MM.1S (cell line): ENCODE measurements at regions not wholly inside any gene's neighbourhood (a gene's known extent, or its start where the extent isn't known, plus 50 kb on each side); places are given as distances from the start of the nearest gene placed in this dataset.

Experiments
- DNase-seq: peaks from one replicate; pipeline ENCODE4 v3.0.0-alpha.2; 2015
- H2AFZ ChIP-seq: fragments of 300-600 bp; sonication (generic); 2 replicates; pipeline ENCODE4 v1.6.0; 2016; ENCODE audit warnings: antibody characterized with exemption, low read length
- H3F3A ChIP-seq: fragments of 300-600 bp; sonication (generic); 2 replicates; pipeline ENCODE4 v1.6.1; 2016; ENCODE audit warnings: mild to moderate bottlenecking, antibody characterized with exemption, low read length, moderate library complexity, mixed read lengths; ENCODE audit not compliant: insufficient read depth
- H3K27ac ChIP-seq: fragments of 300-600 bp; sonication (generic); 2 replicates; pipeline ENCODE4 v1.5.1; 2016; ENCODE audit warnings: mild to moderate bottlenecking, low read length
- H3K27me3 ChIP-seq: fragments of 300-600 bp; sonication (generic); replicated peaks from 2 replicates; pipeline ENCODE4 v1.6.0; 2016; ENCODE audit warnings: low read length; ENCODE audit not compliant: insufficient read depth
- H3K36me3 ChIP-seq: fragments of 300-600 bp; sonication (generic); replicated peaks from 2 replicates; pipeline ENCODE4 v1.6.1; 2016; ENCODE audit warnings: mild to moderate bottlenecking, low read length, mixed read lengths; ENCODE audit not compliant: insufficient read depth
- H3K4me1 ChIP-seq: fragments of 300-600 bp; sonication (generic); 2 replicates; pipeline ENCODE4 v1.6.1; 2016; ENCODE audit warnings: low read length, mixed read lengths
- H3K4me2 ChIP-seq: fragments of 300-600 bp; sonication (generic); 2 replicates; pipeline ENCODE4 v1.6.0; 2016; ENCODE audit warnings: low read depth, low read length
- H3K4me3 ChIP-seq: fragments of 300-600 bp; sonication (generic); 2 replicates; pipeline ENCODE4 v1.5.1; 2016; ENCODE audit warnings: low read length, mixed read lengths
- H3K79me2 ChIP-seq: fragments of 300-600 bp; sonication (generic); 2 replicates; pipeline ENCODE4 v1.6.1; 2016; ENCODE audit warnings: mixed run types, low read length, mixed read lengths
- H3K9ac ChIP-seq: fragments of 300-600 bp; sonication (generic); 2 replicates; pipeline ENCODE4 v1.6.1; 2016; ENCODE audit warnings: low read length, mixed read lengths
- H3K9me2 ChIP-seq: fragments of 300-600 bp; sonication (generic); replicated peaks from 2 replicates; pipeline ENCODE4 v1.6.1; 2016; ENCODE audit warnings: mild to moderate bottlenecking, low read length, mixed read lengths; ENCODE audit not compliant: insufficient read depth
- H3K9me3 ChIP-seq: fragments of 300-600 bp; sonication (generic); replicated peaks from 2 replicates; pipeline ENCODE4 v1.6.1; 2016; ENCODE audit warnings: mild to moderate bottlenecking, low read length, mixed read lengths; ENCODE audit not compliant: insufficient read depth
- H4K20me1 ChIP-seq: fragments of 300-600 bp; sonication (generic); 2 replicates; pipeline ENCODE4 v1.6.1; 2016; ENCODE audit warnings: mild to moderate bottlenecking, low read length, moderate library complexity, mixed read lengths; ENCODE audit not compliant: insufficient read depth
- EZH2 ChIP-seq: fragments of 300-600 bp; sonication (generic); optimal IDR thresholded peaks from 2 replicates; pipeline ENCODE3; 2017; ENCODE audit warnings: low read depth, mild to moderate bottlenecking, antibody characterized with exemption, low read length, mixed read lengths
- EZH2phosphoT487 ChIP-seq: fragments of 300-600 bp; sonication (generic); IDR thresholded peaks from 2 replicates; pipeline ENCODE4 v1.6.1; 2018; ENCODE audit warnings: antibody characterized with exemption, low read length
- TF ChIP-seq, protein P1 (sequence below): fragments of 300-600 bp; sonication (generic); IDR thresholded peaks from 2 replicates; pipeline ENCODE4 v1.5.1; 2016; ENCODE audit warnings: antibody characterized with exemption, low read length, mixed read lengths

DNA sequence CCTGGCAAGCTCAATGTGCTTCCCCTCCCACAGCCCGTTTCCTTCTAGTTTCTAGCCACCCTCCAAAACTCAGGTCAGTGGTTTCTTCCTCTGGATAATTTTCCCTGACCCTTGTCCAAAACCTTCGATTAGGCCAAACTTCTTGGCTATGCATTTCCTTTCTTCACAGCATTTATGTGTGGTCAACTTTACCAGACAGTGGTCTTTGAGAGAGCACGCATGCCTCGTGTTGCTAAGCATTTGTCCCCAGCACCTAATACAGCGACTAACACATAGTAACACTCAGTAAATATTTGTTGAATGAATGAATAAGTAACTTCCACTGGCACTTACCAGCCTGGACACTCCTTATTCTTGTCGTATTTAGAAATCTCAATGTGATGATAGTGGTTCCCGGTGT, 610.7 kb downstream of the PLPP3 start:
- Histone ChIP-seq H3K79me2 (no peaks in the 10 kb centered on the region), H3K9me3 (no peaks in the 10 kb centered on the region), H3F3A (no peaks in the 10 kb centered on the region), H3K27ac (no peak overlapping the region), H3K36me3 (no peaks in the 10 kb centered on the region), H3K9me2 (no peaks in the 10 kb centered on the region), H3K27me3 (no peaks in the 10 kb centered on the region), H4K20me1 (no peaks in the 10 kb centered on the region), H3K4me3 (no peak overlapping the region), H2AFZ (no peak overlapping the region), H3K4me2 (no peak overlapping the region), H3K4me1 (no peaks in the 10 kb centered on the region), H3K9ac (no peak overlapping the region)
- TF ChIP-seq EZH2phosphoT487 (no peak), EZH2 (no peak)
- TF ChIP-seq, protein P1, sequence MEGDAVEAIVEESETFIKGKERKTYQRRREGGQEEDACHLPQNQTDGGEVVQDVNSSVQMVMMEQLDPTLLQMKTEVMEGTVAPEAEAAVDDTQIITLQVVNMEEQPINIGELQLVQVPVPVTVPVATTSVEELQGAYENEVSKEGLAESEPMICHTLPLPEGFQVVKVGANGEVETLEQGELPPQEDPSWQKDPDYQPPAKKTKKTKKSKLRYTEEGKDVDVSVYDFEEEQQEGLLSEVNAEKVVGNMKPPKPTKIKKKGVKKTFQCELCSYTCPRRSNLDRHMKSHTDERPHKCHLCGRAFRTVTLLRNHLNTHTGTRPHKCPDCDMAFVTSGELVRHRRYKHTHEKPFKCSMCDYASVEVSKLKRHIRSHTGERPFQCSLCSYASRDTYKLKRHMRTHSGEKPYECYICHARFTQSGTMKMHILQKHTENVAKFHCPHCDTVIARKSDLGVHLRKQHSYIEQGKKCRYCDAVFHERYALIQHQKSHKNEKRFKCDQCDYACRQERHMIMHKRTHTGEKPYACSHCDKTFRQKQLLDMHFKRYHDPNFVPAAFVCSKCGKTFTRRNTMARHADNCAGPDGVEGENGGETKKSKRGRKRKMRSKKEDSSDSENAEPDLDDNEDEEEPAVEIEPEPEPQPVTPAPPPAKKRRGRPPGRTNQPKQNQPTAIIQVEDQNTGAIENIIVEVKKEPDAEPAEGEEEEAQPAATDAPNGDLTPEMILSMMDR, result no peak
- no peak for DNase-seq

DNA sequence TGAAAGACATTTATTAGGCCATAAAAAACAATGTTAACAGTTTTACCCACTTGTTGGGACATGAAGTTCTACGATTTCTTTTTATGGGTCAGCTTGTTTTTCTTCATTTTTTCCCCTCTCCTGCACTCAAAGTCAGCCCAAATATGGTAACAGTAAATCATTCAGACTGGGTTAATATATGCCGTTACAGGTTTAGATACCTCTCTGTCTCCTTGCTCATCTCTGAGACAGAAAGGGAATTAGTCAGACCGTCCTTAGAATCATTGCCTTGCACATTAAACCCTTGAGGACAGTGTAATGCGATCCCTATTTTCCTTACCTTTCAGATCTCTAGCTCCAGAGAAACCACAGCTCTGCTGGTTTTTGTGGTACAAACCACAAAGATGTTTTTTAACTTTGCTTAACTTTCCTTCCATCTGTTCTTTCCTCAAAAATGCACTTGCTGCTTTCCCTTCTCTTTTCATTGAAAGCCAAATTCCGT, 613.3 kb downstream of the PLPP3 start:
- H3K4me3 ChIP-seq, result no peak overlapping the region
- H3F3A ChIP-seq, result no peaks in the 10 kb centered on the region
- H3K79me2 ChIP-seq, result no peaks in the 10 kb centered on the region
- H3K9ac ChIP-seq, result no peak overlapping the region
- no peak overlapping the region for H3K27ac ChIP-seq
- no peaks in the 10 kb centered on the region for H3K4me1 ChIP-seq
- no peaks in the 10 kb centered on the region for H3K9me2 ChIP-seq
- TF ChIP-seq, protein P1, result no peak
- no peak for TF ChIP-seq EZH2phosphoT487
- H3K27me3 ChIP-seq, result no peaks in the 10 kb centered on the region
- no peak overlapping the region for H3K4me2 ChIP-seq
- DNase-seq, result no peak
- no peaks in the 10 kb centered on the region for H3K9me3 ChIP-seq
- no peaks in the 10 kb centered on the region for H4K20me1 ChIP-seq
- no peaks in the 10 kb centered on the region for H3K36me3 ChIP-seq
- no peak overlapping the region for H2AFZ ChIP-seq

- H3K9ac ChIP-seq, result no peak overlapping the region
- H3K36me3 ChIP-seq, result no peaks in the 10 kb centered on the region
- no peak overlapping the region for H3K4me3 ChIP-seq
- no peak for DNase-seq
- H3K27me3 ChIP-seq, result no peaks in the 10 kb centered on the region
- no peaks in the 10 kb centered on the region for H3K9me2 ChIP-seq
- no peak overlapping the region for H2AFZ ChIP-seq
- no peaks in the 10 kb centered on the region for H3F3A ChIP-seq
- no peak for TF ChIP-seq EZH2phosphoT487
- TF ChIP-seq, protein P1, result no peak
- no peak for TF ChIP-seq EZH2
- H3K4me2 ChIP-seq, result no peak overlapping the region
- no peaks in the 10 kb centered on the region for H3K79me2 ChIP-seq
- H3K4me1 ChIP-seq, result no peaks in the 10 kb centered on the region
- no peaks in the 10 kb centered on the region for H4K20me1 ChIP-seq
- no peak overlapping the region for H3K27ac ChIP-seq
- H3K9me3 ChIP-seq, result no peaks in the 10 kb centered on the region
Measured at GRCh38 chr1:55962472-55962871, 616.9 kb downstream of the PLPP3 start.

DNA sequence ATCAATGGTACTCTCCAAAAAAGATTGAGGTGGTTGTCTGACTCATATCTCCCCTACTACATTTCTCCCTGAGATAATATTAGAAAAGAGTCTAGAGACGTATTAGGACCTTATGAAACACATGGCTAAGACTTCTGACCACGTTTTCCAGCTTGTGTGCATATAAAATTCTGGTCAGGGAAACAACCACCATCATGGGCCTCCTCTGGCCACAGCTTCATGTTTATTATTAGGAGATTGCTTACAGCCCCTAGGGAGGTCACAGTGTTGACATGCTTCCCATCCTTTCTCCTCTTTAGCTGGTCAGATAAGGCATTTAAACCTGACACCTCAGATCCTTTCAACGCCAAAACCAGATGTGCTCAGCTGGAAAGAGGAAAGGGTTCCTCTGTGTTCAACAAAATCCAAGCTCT, 620.2 kb downstream of the PLPP3 start:
- TF ChIP-seq EZH2phosphoT487 (no peak), EZH2 (no peak)
- TF ChIP-seq, protein P1, result no peak
- Histone ChIP-seq H3K4me2 (no peak overlapping the region), H3K9me2 (no peaks in the 10 kb centered on the region), H2AFZ (no peak overlapping the region), H3K27me3 (no peaks in the 10 kb centered on the region), H3K9ac (no peak overlapping the region), H3K4me3 (no peak overlapping the region), H3K4me1 (no peaks in the 10 kb centered on the region), H3K36me3 (no peaks in the 10 kb centered on the region), H3F3A (no peaks in the 10 kb centered on the region), H3K27ac (no peak overlapping the region), H4K20me1 (no peaks in the 10 kb centered on the region), H3K79me2 (no peaks in the 10 kb centered on the region), H3K9me3 (no peaks in the 10 kb centered on the region)
- DNase-seq, result no peak
